Spleen (tissue), 7 donors: ENCODE measurements at regions not wholly inside any gene's neighbourhood (a gene's known extent, or its start where the extent isn't known, plus 50 kb on each side); places are given as distances from the start of the nearest gene placed in this dataset.

Source experiments
- CTCF ChIP-seq, 11 experiments: fragments of 200-600 bp in 7 of 11; fragments of 450-650 bp in 4 of 11; sonication (generic) in 4 of 11; IDR thresholded peaks in 8 of 11; conservative IDR thresholded peaks in 3 of 11; 1 replicate in 7 of 11; 2 replicates in 4 of 11; pipeline versions ENCODE4 v1.4.0 to v1.8.0; 2016 to 2021; ENCODE audit warnings: antibody characterized with exemption in 11 of 11, inconsistent platforms in 4 of 11, mild to moderate bottlenecking in 1 of 11
- POLR2A ChIP-seq, 3 donors: fragments of 450-650 bp; IDR thresholded peaks; one replicate each; pipeline ENCODE4 v1.5.1; 2017; ENCODE audit warnings: antibody characterized with exemption in 3 of 3, mild to moderate bottlenecking in 1 of 3
- POLR2AphosphoS5 ChIP-seq, 3 donors: sonication (generic); formaldehyde crosslinking; IDR thresholded peaks; one replicate each; pipeline ENCODE4 v1.5.1; 2017; ENCODE audit warnings: antibody characterized with exemption in 3 of 3
- donor health status: DM: no; HTN: no; CAD: no; lungs with moderate emphysema.
- donor health status: DM: no; HTN: no; CAD: no.
- donor health status: DM: no; HTN: no; CAD: no.

- TF ChIP-seq POLR2A (IDR thresholded peaks at IDR 0.05) (no peak), CTCF (IDR thresholded peaks at IDR 0.05 in 8 of 11, conservative IDR thresholded peaks at IDR 0.05 in 3 of 11) (no peak), POLR2AphosphoS5 (IDR thresholded peaks at IDR 0.05) (no peak)
These were observed 120.4 kb downstream of the MRPL14 start for GRCh38 chr6:44006872-44007303.
